RPMI8226 (cell line): ENCODE measurements at regions not wholly inside any gene's neighbourhood (a gene's known extent, or its start where the extent isn't known, plus 50 kb on each side); places are given as distances from the start of the nearest gene placed in this dataset.

Source experiments
- DNase-seq: peaks from one replicate; pipeline ENCODE4 v3.0.0-alpha.2; 2015

DNA sequence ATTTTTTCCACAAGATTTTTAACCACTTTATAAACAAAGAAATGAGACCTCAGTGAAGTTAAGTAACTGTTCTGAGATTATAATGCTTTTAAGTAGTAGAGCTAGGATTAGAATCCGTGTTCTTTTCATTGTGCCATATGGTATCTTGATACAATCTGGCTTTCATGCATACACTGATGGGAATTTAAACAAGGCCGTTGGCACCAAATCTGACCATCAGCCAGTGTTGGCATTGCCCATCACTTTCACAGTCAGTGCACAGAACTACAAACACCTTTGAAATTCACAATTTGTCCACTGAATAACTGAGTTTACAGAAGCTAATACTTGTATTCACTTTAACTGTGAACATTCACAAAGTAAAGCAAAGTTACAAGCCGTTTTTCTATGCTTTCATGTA lies 1228.0 kb downstream of the TBC1D22A start:
- no peak for DNase-seq

DNA sequence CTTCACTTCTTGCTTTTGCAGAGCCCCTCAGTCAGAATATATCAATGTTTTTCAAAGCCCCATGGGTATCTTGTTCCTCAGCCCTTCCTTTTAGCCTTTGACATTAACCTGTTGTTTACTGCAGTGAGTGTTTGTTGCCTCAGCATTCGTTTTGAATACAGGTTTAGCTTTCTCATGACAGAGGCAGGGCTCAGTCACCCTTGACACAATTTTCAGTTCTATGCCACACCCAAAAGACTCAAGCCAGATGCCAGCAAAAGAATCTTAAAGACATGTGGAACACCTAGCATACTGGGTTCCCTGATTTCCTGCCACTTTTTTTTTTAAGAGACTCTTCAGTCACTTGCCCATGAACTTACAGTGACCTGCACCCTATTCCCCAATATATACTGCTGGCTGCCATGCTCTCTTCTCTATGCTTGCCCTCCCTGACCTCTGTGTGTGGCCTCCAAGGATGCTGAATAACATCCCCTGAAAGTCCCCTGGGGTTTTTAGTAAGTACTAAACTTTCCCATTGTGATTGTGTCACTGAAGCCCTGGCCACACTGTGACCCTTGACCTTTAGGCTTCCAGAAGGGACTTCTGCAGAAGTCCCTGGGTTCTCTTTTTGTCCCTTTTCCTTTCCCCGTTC lies 1225.5 kb downstream of the TBC1D22A start:
- DNase-seq, result peak; percentile 62

DNA sequence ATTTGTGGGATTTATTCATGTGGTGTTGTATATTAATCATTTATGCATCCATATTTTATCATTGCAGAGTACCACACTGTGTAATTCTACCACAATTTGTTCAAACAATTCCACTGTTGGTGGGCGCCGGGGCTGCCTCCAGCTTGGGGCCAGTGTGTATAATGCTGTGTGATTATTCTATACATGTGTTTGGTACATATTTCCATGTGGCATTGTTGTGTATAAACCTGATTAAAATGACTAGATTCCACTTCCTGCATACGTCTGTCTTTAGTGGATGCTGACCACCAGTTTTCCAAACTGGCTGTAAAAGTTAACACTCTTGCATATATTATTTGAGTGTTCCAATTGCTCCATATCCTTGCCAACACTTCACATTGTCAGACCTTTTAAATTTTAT lies 1213.8 kb downstream of the TBC1D22A start:
- no peak for DNase-seq

DNA sequence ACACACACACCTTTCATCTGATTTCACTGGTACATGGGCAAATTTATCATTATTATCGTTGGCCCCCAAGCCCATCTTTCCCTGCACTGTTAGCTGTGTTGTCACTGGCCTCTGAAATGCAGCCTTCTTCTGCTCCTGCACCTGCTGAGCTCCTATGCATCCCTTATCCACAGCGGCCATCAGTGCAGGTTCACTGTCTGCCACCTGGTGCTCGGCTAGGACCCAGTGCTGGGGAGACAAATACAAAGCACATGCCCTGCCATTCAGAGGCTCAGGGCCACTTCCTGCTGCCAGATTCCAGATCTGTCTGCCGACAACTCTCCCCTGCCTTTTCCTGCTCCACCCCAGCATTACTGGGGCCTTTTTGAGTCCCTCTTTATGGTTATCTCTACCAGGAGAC lies 1205.4 kb downstream of the TBC1D22A start:
- DNase-seq, result no peak

DNA sequence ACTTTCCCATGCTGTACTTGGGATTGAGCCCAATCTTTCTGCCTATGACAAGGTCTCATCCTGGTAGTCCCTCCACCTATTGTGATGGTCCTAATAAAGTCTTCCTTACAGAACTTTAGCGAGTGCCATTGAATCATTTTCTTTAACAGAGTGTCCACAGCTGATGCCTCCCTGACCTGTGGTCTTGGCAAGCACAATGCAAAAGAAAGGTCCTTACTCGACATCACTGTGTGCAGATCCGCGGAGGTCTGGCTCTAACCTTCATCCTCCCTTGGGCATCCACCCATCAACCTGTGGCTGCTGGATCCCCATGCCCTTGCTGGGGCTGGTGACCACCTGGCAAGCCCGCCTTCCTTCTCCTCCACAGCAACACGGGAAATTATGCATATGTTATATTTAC lies 1203.9 kb downstream of the TBC1D22A start:
- DNase-seq, result no peak

DNA sequence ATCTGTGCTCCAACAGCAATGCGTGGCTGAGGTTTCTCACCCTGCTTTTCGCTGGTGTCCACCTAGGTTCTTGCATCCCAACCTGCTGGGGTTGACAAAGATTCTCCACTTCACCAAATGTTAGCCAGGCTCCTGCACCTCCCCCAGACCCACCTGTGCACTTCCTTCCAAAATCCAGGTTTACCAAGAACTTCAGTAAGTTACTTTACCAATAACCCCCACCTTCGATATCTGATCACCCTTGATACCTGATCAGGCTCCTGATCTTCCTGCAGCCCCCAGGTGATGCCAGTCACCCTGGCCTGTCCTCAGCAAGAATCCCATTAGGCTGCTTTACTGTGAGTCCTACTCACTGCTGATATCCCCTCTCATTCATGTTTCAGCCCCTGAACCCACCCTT lies 1203.4 kb downstream of the TBC1D22A start:
- no peak for DNase-seq

DNA sequence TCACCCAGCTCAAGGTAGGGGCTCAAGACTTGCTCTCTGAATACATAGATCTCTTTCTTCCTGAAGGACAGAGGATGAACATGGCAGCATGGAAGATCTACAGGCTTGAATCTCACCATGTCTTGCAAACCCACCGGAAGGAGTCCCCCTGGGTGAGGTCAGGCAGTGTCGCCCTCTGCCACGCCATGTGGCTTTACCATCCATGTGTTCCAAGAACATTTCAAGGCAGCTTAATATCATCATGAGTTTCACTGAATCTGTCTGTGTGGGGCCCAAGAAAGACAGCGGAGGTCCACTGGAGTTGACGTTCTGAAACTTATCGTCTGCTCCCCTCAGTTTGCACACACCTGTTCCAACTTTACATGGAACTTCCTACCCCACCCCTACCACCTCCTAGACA lies 1202.6 kb downstream of the TBC1D22A start:
- no peak for DNase-seq

DNA sequence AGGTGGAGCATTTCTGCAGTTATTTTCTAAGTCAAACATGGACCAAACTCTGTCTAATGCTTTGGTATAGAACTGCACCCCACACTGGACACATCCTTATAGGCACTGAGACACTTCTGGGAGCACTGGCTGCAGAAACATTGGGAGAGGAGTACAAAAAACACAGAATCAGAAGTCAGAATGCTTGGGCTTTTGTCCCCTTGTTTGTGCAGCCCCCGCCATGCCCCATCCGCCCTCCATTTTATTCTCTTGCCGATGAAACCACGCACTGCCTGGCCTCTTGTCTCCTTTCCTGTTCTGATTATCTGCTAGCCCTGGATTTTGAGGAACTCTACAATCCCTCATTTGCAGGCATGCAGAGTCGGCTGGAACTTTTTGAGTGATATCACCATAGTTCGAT lies 1201.2 kb downstream of the TBC1D22A start:
- DNase-seq, result no peak

DNA sequence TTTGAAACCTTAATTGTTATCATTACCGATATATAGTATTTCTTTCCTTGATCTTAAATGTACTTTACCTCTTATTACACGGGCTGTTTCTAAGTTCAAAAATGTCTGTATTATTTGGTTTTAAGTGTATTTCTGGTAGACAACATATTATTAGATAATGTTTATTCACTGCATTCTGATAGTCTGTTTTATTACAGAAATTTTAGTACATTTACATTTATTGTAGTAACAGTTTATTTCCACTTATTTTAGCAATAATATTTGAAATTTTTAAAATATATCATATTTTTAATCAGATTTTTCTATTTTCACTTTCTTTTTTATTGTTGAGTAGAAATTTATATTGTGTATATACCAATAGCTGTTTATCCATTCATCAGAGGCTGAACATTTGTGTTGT lies 1195.2 kb downstream of the TBC1D22A start:
- DNase-seq, result no peak

DNA sequence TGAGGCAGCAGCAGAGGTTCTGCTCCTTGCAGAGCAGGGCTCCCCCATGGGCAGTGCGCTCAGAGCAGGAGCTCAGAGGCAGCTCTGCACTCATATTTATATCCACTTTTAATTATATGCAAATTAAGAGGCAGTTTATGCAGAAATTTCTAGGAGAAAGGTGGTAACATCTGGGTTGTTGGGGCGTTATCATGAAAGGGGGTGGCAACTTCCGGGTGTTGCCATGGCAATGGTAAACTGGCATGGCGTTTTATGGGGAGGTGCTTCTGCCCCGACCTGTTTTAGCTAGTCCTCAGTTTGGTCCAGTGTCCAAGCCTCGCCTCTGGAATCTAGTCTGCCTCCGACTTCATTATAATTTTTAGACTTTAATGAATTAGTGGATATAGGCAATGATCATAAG lies 1191.7 kb downstream of the TBC1D22A start:
- DNase-seq, result no peak

DNA sequence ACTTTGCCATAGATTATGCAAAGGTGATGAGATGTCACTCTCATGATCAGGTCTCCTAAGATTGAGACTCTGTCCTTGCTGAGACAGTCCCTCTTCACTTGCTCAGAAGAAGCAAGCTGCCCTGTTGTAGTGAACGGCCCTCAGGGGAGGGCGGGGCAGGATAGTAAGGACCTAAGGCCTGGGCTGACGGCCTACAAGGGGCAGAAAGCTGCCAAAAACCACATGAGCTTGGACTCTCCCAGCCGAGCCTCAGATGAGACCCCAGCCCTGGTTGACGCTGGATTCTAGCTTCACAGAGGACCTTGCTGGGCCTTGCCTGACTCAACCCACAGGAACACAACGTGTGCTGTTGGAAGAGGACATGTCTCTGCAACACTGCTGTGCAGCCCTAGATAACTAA lies 1182.5 kb downstream of the TBC1D22A start:
- no peak for DNase-seq

DNA sequence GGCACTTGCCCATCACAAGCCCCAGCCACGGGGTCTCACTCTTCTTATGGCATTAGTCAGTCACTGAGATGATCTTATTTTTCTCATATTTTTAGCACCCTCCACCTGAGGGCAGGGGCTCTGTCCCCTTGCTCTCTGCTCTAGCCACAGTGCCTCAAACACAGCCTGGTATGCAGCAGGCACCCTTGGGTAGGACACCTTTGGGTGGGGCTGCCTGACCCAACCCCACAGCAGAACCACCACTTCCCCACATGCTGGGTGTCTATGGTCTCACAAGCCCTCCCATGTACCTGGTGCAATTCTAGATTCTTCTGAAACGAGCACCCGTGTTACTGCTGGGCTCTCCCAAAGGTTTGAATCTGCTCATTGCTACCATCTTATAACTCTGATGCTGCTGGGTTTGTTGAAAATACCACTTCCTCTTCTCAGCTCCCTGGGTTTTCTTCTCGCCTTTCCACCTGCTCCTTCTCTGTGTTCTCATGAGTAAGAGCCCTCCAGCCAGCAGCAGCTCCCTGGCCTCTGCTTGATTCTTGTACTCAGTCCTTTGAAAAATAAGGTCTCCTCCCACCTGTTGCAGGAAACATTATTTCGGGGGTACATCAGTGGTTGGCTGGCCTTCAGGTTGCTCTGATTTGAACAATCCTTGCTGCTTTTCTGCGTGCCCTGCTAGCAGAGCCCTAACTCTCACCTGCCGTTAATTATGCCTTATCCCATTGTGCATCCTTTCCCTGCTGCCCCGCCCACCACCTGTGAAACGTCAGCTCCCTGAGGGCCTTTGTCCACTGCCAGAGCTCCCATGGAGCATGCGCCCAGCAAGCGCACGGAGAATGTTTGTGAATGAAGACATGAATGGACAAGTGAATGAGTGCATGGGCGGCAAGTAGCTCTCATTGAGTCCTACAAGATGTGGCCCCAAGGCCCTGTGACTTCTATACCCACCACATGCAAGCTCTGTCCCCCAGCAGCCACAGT lies 1181.6 kb downstream of the TBC1D22A start:
- DNase-seq, result peak; percentile 55

DNA sequence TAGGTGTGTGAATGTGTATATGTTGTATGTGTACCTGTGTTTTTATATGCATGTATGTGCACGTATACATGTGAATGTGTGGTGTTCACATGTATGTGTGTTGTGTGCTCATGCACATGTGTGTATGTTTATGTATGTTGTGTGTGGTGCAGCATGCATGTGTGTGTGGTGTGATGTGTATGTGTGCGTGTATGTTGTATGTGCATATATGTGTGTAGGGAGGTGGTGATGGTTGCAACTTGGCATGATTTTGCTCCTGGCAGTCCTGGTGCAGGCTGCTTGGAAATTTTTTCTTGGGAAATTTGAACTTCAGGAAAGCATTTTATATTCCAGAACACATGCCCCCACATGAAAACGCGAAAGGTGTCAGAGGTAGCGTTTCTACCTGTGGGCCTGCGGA lies 1177.8 kb downstream of the TBC1D22A start:
- no peak for DNase-seq

DNA sequence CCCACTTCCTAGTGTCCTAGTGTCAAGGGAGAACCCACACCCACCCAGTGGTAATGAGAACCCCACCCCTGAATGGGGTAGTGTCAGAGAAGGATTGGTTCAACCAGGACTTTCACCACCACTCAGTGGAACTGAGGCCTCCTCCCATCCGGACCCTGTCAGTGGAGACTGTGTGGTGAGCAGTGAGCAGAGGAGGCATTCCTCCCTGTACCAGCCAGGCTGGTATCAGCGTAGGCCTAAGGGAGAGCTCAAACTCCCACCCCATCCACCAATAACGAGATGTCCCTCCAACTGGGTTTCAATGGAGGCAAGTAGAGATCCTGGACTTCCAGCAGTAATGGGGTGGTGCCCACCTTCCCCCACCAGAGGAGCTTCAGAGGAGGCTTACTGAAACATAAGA lies 1171.4 kb downstream of the TBC1D22A start:
- DNase-seq, result no peak

DNA sequence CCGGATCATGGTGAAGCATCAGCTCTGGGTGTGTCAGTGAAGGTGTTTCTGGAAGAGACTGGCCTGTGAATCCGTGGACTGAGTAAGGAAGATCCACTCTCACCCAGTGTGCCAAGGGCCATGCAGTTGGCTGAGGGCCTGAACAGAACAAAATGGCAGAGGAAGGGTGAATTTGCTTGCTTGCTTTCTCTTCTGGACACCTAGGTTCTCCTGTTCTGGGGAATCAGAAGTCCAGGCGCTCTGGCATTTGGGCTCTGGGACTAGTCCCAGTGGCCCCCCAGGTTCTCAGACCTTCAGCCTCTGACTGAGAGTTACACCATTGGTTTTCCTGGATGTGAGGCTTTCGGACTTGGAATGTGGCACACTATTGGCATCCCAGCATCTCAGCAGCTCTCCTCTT lies 1170.8 kb downstream of the TBC1D22A start:
- no peak for DNase-seq

DNA sequence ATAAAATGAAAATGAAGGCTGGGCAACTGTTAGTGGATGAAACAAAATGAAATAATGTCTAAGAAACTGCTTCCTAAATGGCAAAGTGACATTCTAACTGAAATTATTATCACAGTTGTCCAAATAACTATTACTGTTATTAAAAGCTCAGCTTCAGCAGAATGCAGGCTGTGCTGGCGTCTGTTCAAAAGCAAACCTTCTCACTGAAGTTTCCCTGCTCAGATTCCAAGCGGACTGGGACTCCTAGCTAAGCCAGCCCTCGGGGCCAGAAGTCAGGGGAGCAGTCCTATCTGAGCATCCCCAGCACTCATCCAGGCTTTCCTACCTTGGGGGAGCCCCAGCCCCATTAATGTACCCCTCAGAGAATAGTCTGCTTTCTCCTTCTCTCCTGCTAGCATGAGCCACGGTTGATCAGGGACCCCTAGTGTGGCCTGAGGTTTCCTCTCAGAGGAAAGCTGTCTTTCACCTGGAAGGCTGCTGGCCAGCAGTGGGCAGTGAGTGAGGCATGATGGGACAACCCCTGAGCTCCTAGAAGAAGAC lies 1167.3 kb downstream of the TBC1D22A start:
- no peak for DNase-seq

DNA sequence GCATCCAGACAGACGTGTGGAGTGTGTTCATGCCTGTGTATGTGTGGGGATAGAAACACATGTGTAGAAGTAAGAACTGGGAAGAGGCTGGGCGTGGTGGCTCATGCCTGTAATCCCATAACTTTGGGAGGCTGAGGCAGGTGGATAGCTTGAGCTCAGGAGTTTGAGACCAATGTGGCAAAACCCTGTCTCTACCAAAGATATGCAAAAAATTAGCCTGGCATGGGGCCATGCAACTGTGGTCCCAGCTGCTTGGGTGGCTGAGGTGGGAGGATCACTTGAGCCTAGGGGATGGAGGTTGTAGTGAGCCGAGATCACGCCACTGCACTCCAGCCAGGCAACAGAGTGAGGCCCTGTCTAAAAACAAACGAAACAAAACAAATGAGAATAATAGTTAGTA lies 1166.6 kb downstream of the TBC1D22A start:
- DNase-seq, result no peak

DNA sequence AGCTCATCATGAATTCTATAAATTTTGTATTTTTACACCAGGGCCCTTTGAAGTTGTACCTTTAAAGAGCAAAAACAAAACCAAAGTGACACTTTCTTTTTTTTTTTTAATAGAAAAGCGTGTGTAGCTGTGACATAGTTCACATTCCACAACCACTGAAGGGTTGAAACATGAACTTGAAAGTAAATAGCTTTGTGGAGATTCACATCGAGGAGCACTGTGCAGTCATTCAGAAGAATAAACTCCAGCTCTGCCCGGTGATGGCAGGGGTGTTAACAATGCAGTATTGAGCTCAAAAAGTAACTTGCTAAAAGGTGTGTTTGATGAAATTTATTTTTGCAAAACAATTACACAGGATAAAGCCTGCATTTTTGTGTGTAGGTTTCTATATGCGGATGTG lies 1166.2 kb downstream of the TBC1D22A start:
- no peak for DNase-seq

DNA sequence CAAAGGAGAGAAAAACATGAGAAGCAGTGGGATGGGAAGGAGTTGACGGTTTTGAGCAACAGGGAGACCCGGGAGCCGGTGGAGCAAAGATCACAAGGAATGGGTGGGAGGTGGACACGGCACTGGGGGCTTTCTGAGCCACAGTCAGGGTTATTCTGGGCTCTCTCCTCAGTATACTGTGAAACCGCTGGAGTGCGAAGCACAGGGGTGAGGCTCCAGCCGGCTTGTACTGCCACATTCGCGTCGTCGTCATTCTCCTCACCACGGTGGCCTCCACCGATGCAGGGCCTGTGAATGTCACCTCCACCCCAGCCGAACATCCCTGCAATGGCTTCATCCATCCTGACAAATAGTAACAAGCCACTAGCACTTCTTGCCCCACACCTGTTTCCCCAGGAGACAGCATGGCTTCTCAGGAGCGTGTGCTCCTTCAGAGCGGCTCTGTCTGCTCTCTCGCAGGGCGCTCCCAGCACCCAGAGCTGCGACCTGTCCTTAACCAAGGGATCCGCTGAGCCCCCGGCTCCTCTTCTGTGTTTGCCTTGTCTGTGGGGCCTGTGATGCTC lies 1165.3 kb downstream of the TBC1D22A start:
- DNase-seq, result no peak

DNA sequence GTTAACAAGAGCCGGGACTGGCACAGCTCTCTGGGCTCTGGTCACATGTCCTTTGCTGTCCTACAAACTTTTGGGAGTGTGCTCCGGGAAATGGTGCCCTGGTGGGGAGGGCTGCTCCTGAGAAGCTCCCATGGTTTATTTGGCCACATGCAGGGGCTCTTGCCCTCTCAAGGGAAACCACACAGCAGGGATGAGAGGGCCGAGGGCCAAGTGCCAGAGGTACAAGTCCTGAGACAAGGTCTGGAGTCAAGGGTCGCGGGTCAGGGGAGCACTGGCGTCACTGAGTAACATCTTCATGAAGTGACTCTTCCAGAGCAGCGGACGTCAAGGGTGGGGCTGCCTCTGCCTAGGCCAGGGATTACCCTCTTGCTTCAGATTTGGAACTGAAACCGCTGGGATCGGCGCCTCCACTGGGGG lies 1160.6 kb downstream of the TBC1D22A start:
- no peak for DNase-seq

DNA sequence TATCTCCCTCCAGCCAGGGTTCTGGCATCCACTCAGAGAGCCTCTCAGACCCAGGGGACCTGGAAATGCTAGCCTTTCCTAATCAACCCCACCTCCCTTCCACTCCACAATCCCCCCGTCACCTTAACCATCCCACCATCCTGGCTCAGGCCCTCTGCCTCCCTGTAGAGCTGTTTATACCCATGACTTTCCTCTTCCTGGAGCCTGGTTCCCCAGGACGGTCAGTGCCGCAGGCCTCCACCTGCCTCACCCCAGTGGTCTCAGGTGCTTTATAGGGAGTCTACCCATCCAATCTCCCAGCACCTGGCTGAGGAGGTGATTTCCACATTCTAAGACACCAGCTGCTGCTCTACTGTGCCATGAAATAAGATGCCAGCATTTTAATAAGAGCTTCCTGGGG lies 1159.5 kb downstream of the TBC1D22A start:
- no peak for DNase-seq

DNA sequence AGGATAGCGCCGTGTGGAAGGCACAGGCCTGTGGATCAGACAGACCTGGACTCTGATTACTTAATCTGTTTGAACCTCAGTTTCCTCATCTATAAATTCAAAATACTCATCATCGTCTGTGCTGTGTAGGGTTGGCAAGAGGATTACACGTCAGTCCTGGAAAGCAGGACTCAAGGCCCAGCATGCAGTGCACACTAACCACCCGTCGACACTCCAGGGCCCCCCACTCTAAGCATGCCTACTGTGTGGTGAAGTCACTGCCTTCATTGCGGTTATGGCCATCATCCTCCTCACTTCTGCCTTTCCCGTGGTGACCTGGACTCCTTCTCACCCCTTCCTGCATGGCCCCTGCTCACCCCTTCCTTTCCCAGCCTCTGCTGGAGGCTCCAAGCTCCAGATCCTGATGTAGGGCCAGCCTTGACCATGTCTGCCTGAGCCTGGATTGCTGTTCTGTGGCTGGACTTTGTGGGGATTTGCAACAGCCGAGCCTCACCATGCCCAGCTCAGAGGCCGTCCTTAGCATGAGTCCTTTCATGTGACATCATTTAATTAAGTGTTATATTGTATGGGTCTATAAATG lies 1158.0 kb downstream of the TBC1D22A start:
- no peak for DNase-seq

DNA sequence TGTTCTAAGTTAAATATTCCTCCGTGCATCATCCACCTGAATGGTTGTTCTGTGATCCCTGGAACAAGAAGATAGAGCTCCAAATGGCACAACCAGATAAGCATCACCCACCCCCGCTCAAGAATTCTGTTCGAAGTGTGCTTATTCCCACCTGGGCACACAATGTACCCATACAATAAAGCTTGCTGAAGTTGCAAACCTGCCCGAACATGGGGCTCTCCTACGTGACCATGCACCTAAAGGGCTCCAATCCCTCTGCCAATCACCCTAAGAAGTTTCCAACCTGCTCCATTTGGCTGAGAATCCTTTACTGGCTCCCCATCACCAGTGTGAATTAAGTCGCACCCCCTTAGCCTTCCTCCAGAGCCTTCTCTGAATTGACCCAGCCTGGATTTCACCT lies 1157.4 kb downstream of the TBC1D22A start:
- no peak for DNase-seq
